Liver (tissue), 3 donors: ENCODE measurements at regions not wholly inside any gene's neighbourhood (a gene's known extent, or its start where the extent isn't known, plus 50 kb on each side); places are given as distances from the start of the nearest gene placed in this dataset.

Experiments
- EGR1 ChIP-seq, 2 donors: IDR thresholded peaks; 2 replicates each; pipeline ENCODE4 v1.6.1; 2016 to 2018; ENCODE audit warnings: antibody characterized with exemption in 2 of 2, low read depth in 2 of 2
- FOXA1 ChIP-seq: IDR thresholded peaks from 2 replicates; pipeline ENCODE4 v1.6.1; 2016; ENCODE audit warnings: antibody characterized with exemption
- GABPA ChIP-seq, 2 donors: IDR thresholded peaks in 1 of 2; conservative IDR thresholded peaks in 1 of 2; 2 replicates each; pipeline ENCODE4 v1.6.1; 2016; ENCODE audit warnings: antibody characterized with exemption in 2 of 2, mild to moderate bottlenecking in 1 of 2, moderate library complexity in 1 of 2
- HNF4A ChIP-seq, 2 donors: conservative IDR thresholded peaks; 2 replicates each; pipeline ENCODE4 v1.6.1; 2016; ENCODE audit warnings: antibody characterized with exemption in 2 of 2, mild to moderate bottlenecking in 2 of 2
- JUND ChIP-seq, 2 donors: IDR thresholded peaks; 2 replicates each; pipeline ENCODE4 v1.6.1; 2016; ENCODE audit warnings: antibody characterized with exemption in 2 of 2
- NR2F2 ChIP-seq: IDR thresholded peaks from 2 replicates; pipeline ENCODE4 v1.6.1; 2016; ENCODE audit warnings: antibody characterized with exemption
- RAD21 ChIP-seq, 2 donors: IDR thresholded peaks; 2 replicates each; pipeline ENCODE4 v1.6.1; 2016; ENCODE audit warnings: antibody characterized with exemption in 2 of 2, mild to moderate bottlenecking in 2 of 2
- RXRA ChIP-seq, 2 donors: IDR thresholded peaks; 2 replicates each; pipeline ENCODE4 v1.6.1; 2017 to 2018; ENCODE audit warnings: antibody characterized with exemption in 2 of 2, mild to moderate bottlenecking in 1 of 2
- TF ChIP-seq, protein P1 (sequence below): IDR thresholded peaks from 2 replicates; pipeline ENCODE4 v1.6.1; 2016; ENCODE audit warnings: antibody characterized with exemption, mild to moderate bottlenecking
- TF ChIP-seq, protein P2 (sequence below): fragments of 150-350 bp; IDR thresholded peaks from 2 replicates; pipeline ENCODE4 v1.5.1; 2017; ENCODE audit warnings: improper control_type of control experiment, low read depth, low read length; ENCODE audit not compliant: missing input control
- TF ChIP-seq, protein P3 (sequence below): IDR thresholded peaks from 2 replicates; pipeline ENCODE4 v1.6.1; 2016; ENCODE audit warnings: antibody characterized with exemption
- TF ChIP-seq, protein P4 (sequence below): IDR thresholded peaks from 2 replicates; pipeline ENCODE4 v1.6.1; 2016; ENCODE audit warnings: antibody characterized with exemption
- TF ChIP-seq, protein P5 (sequence below): IDR thresholded peaks from 2 replicates; pipeline ENCODE4 v1.6.1; 2016; ENCODE audit warnings: antibody characterized with exemption
- donor health status: healthy.
- donor health status: healthy.

DNA sequence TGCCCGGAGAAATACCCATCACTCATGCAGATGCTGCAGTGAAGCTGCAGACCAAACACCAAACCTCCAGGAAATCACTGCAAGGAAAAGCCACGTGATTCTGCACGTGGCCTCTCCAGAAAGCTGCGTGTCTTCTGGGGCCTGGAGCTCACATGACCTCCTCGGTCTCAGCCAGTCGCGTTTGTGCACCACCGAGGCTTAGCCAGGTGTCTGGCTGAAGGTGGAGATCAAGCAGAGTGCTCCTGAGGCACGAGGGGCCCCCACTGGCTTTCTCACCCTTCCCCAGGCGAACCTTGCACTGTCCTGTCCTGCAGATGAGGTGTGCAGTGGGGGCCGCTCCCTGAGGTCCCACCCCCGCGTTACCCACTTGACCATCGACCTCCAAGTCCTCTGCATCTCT lies 257.3 kb downstream of the RBFOX3 start:
- TF ChIP-seq, protein P1, sequence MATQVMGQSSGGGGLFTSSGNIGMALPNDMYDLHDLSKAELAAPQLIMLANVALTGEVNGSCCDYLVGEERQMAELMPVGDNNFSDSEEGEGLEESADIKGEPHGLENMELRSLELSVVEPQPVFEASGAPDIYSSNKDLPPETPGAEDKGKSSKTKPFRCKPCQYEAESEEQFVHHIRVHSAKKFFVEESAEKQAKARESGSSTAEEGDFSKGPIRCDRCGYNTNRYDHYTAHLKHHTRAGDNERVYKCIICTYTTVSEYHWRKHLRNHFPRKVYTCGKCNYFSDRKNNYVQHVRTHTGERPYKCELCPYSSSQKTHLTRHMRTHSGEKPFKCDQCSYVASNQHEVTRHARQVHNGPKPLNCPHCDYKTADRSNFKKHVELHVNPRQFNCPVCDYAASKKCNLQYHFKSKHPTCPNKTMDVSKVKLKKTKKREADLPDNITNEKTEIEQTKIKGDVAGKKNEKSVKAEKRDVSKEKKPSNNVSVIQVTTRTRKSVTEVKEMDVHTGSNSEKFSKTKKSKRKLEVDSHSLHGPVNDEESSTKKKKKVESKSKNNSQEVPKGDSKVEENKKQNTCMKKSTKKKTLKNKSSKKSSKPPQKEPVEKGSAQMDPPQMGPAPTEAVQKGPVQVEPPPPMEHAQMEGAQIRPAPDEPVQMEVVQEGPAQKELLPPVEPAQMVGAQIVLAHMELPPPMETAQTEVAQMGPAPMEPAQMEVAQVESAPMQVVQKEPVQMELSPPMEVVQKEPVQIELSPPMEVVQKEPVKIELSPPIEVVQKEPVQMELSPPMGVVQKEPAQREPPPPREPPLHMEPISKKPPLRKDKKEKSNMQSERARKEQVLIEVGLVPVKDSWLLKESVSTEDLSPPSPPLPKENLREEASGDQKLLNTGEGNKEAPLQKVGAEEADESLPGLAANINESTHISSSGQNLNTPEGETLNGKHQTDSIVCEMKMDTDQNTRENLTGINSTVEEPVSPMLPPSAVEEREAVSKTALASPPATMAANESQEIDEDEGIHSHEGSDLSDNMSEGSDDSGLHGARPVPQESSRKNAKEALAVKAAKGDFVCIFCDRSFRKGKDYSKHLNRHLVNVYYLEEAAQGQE, result no peak
- TF ChIP-seq, protein P2, sequence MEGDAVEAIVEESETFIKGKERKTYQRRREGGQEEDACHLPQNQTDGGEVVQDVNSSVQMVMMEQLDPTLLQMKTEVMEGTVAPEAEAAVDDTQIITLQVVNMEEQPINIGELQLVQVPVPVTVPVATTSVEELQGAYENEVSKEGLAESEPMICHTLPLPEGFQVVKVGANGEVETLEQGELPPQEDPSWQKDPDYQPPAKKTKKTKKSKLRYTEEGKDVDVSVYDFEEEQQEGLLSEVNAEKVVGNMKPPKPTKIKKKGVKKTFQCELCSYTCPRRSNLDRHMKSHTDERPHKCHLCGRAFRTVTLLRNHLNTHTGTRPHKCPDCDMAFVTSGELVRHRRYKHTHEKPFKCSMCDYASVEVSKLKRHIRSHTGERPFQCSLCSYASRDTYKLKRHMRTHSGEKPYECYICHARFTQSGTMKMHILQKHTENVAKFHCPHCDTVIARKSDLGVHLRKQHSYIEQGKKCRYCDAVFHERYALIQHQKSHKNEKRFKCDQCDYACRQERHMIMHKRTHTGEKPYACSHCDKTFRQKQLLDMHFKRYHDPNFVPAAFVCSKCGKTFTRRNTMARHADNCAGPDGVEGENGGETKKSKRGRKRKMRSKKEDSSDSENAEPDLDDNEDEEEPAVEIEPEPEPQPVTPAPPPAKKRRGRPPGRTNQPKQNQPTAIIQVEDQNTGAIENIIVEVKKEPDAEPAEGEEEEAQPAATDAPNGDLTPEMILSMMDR, result no peak
- TF ChIP-seq GABPA (IDR thresholded peaks at IDR 0.05 in 1 of 2, conservative IDR thresholded peaks at IDR 0.05 in 1 of 2) (no peak), RXRA (IDR thresholded peaks at IDR 0.05) (no peak), FOXA1 (no peak), RAD21 (IDR thresholded peaks at IDR 0.05) (no peak), HNF4A (conservative IDR thresholded peaks at IDR 0.05) (no peak), JUND (IDR thresholded peaks at IDR 0.05) (no peak), NR2F2 (no peak), EGR1 (IDR thresholded peaks at IDR 0.05; ENCODE audit: low read depth in 2 of 2) (no peak)
- TF ChIP-seq, protein P3, sequence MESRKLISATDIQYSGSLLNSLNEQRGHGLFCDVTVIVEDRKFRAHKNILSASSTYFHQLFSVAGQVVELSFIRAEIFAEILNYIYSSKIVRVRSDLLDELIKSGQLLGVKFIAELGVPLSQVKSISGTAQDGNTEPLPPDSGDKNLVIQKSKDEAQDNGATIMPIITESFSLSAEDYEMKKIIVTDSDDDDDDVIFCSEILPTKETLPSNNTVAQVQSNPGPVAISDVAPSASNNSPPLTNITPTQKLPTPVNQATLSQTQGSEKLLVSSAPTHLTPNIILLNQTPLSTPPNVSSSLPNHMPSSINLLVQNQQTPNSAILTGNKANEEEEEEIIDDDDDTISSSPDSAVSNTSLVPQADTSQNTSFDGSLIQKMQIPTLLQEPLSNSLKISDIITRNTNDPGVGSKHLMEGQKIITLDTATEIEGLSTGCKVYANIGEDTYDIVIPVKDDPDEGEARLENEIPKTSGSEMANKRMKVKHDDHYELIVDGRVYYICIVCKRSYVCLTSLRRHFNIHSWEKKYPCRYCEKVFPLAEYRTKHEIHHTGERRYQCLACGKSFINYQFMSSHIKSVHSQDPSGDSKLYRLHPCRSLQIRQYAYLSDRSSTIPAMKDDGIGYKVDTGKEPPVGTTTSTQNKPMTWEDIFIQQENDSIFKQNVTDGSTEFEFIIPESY, result no peak
- TF ChIP-seq, protein P4, sequence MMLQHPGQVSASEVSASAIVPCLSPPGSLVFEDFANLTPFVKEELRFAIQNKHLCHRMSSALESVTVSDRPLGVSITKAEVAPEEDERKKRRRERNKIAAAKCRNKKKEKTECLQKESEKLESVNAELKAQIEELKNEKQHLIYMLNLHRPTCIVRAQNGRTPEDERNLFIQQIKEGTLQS, result no peak
- TF ChIP-seq, protein P5, sequence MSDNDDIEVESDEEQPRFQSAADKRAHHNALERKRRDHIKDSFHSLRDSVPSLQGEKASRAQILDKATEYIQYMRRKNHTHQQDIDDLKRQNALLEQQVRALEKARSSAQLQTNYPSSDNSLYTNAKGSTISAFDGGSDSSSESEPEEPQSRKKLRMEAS, result no peak
